GM12878 (cell line): ENCODE measurements at regions not wholly inside any gene's neighbourhood (a gene's known extent, or its start where the extent isn't known, plus 50 kb on each side); places are given as distances from the start of the nearest gene placed in this dataset.

Experiments
- ATAC-seq: fragments of 200-7000 bp; cut with Tn5 transposase; 3 replicates; pipeline ENCODE4 v1.9.1; 2020; ENCODE audit warnings: mild to moderate bottlenecking, moderate library complexity
- BruUV-seq: library from RNA; stranded (reverse); fragments of 400-500 nt; replicated peaks from 2 replicates; lab custom pipeline; 2021; lab: Mats Ljungman, UMichigan
- CTCF ChIA-PET: fragments of 300-600 bp; sonication (Branson Sonifier 250); formaldehyde crosslinking; extraction: SDS; loops from one replicate; lab custom pipeline; 2021; ENCODE audit warnings: inconsistent platforms; lab: Yijun Ruan, JAX
- POLR2A ChIA-PET: fragments of 350-600 bp; formaldehyde crosslinking; extraction: SDS; loops from one replicate; lab custom pipeline; 2021; ENCODE audit warnings: inconsistent platforms; lab: Charles Lee
- RAD21 ChIA-PET: fragments of 300-600 bp; sonication (Branson Sonifier 250); formaldehyde crosslinking; loops from one replicate; lab custom pipeline; 2023; ENCODE audit warnings: antibody characterized with exemption; ENCODE audit not compliant: unreplicated experiment; lab: Charles Lee
- SMC1A ChIA-PET: fragments of 300-600 bp; sonication (Branson Sonifier 250); formaldehyde crosslinking; loops from one replicate; lab custom pipeline; 2023; ENCODE audit not compliant: unreplicated experiment, uncharacterized antibody; lab: Charles Lee
- DNase-seq: peaks from one replicate; pipeline ENCODE4 v3.0.0-alpha.2; 2011; ENCODE audit warnings: low read depth, low spot score
- FAIRE-seq: peaks from 3 replicates; lab custom pipeline; 2011; peaks lifted over from hg19 to GRCh38; lab: Jason Lieb, UNC
- H2AFZ ChIP-seq: 2 replicates; pipeline ENCODE4 v1.6.0; 2011; ENCODE audit warnings: low read depth, low read length, control low read depth; ENCODE audit not compliant: control insufficient read depth
- H3K27ac ChIP-seq: 2 replicates; pipeline ENCODE4 v1.5.1; 2011; ENCODE audit warnings: control low read depth; ENCODE audit not compliant: control insufficient read depth, insufficient read depth
- H3K27me3 ChIP-seq, 2 experiments: replicated peaks in 1 of 2; 2 replicates each; pipeline versions ENCODE4 v1.6.0 to v1.6.1; 2011; ENCODE audit warnings: low read length in 1 of 2; ENCODE audit not compliant: control insufficient read depth in 2 of 2, insufficient read depth in 2 of 2
- H3K36me3 ChIP-seq, 2 experiments: 2 replicates each; pipeline ENCODE4 v1.5.1; 2011; ENCODE audit warnings: low read length in 1 of 2; ENCODE audit not compliant: control insufficient read depth in 2 of 2, insufficient read depth in 2 of 2
- H3K4me1 ChIP-seq: 2 replicates; pipeline ENCODE4 v1.6.1; 2011; ENCODE audit warnings: mild to moderate bottlenecking, low read length, moderate library complexity, mixed read lengths; ENCODE audit not compliant: control insufficient read depth, insufficient read depth
- H3K4me2 ChIP-seq: 2 replicates; pipeline ENCODE4 v1.6.0; 2011; ENCODE audit warnings: control low read depth; ENCODE audit not compliant: control insufficient read depth, insufficient read depth
- H3K4me3 ChIP-seq: fragments of 200-600 bp; sonication (generic); 2 replicates; pipeline ENCODE4 v1.5.1; 2016
- H3K79me2 ChIP-seq: 2 replicates; pipeline ENCODE4 v1.6.0; 2011; ENCODE audit warnings: low read length; ENCODE audit not compliant: control insufficient read depth, insufficient read depth
- H3K9ac ChIP-seq: 2 replicates; pipeline ENCODE4 v1.8.0; 2011; ENCODE audit warnings: low read length, control low read depth, mixed read lengths; ENCODE audit not compliant: control insufficient read depth, insufficient read depth
- H3K9me3 ChIP-seq: replicated peaks from 3 replicates; pipeline ENCODE4 v1.5.1; 2011; ENCODE audit warnings: mild to moderate bottlenecking, low read length; ENCODE audit not compliant: control insufficient read depth, insufficient read depth
- H4K20me1 ChIP-seq: 2 replicates; pipeline ENCODE4 v1.6.0; 2011; ENCODE audit not compliant: control insufficient read depth, insufficient read depth
- ATF2 ChIP-seq: IDR thresholded peaks from 2 replicates; pipeline ENCODE4 v1.6.1; 2012; ENCODE audit warnings: low read length, inconsistent platforms
- CEBPB ChIP-seq, 2 experiments: fragments of 150-350 bp in 1 of 2; IDR thresholded peaks; 2 replicates each; pipeline ENCODE4 v1.6.1; 2012 to 2014; ENCODE audit warnings: low read depth in 2 of 2, low read length in 2 of 2, borderline replicate concordance in 1 of 2, inconsistent platforms in 1 of 2
- CREM ChIP-seq: IDR thresholded peaks from 2 replicates; pipeline ENCODE4 v1.6.1; 2014; ENCODE audit warnings: antibody characterized with exemption, low read depth
- DPF2 ChIP-seq: fragments of 450-650 bp; IDR thresholded peaks from 2 replicates; pipeline ENCODE4 v1.6.1; 2017; ENCODE audit warnings: mild to moderate bottlenecking
- EGR1 ChIP-seq, 2 experiments: IDR thresholded peaks; 1 replicate in 1 of 2; 2 replicates in 1 of 2; pipeline ENCODE4 v1.6.1; 2011 to 2012; ENCODE audit warnings: low read depth in 2 of 2, low read length in 2 of 2, borderline replicate concordance in 1 of 2, mild to moderate bottlenecking in 1 of 2, moderate library complexity in 1 of 2
- FOXM1 ChIP-seq: IDR thresholded peaks from 2 replicates; pipeline ENCODE4 v1.6.1; 2012; ENCODE audit warnings: low read depth, mild to moderate bottlenecking, inconsistent platforms, low read length, moderate library complexity
- IRF3 ChIP-seq: fragments of 450-650 bp; IDR thresholded peaks from 2 replicates; pipeline ENCODE4 v1.6.1; 2014; ENCODE audit warnings: mild to moderate bottlenecking
- KDM1A ChIP-seq: fragments of 200-600 bp; sonication (generic); IDR thresholded peaks from 2 replicates; pipeline ENCODE4 v1.6.1; 2016; ENCODE audit warnings: borderline replicate concordance
- MTA3 ChIP-seq: IDR thresholded peaks from 2 replicates; pipeline ENCODE4 v1.6.1; 2012; ENCODE audit warnings: low read length, inconsistent platforms, borderline replicate concordance
- NR2C2 ChIP-seq: IDR thresholded peaks from 2 replicates; pipeline ENCODE4 v1.6.1; 2011; ENCODE audit warnings: borderline replicate concordance, low read depth; ENCODE audit not compliant: control insufficient read depth, insufficient read length
- RAD21 ChIP-seq: IDR thresholded peaks from 2 replicates; pipeline ENCODE4 v1.6.1; 2011; ENCODE audit warnings: mild to moderate bottlenecking, low read depth, low read length, moderate library complexity; ENCODE audit not compliant: insufficient read depth
- SIN3A ChIP-seq: IDR thresholded peaks from 2 replicates; pipeline ENCODE4 v1.6.1; 2012; ENCODE audit warnings: low read depth, low read length, improper control_type of control experiment
- SMARCA5 ChIP-seq: fragments of 450-650 bp; IDR thresholded peaks from 2 replicates; pipeline ENCODE4 v1.6.1; 2017; ENCODE audit warnings: mild to moderate bottlenecking
- USF1 ChIP-seq: IDR thresholded peaks from 2 replicates; pipeline ENCODE4 v1.6.1; 2011; ENCODE audit warnings: borderline replicate concordance, low read depth, mild to moderate bottlenecking, moderate library complexity, mixed read lengths, low read length; ENCODE audit not compliant: insufficient read depth; ENCODE audit errors: extremely low read length
- ZSCAN29 ChIP-seq: fragments of 450-650 bp; IDR thresholded peaks from 2 replicates; pipeline ENCODE4 v1.6.1; 2017; ENCODE audit warnings: mild to moderate bottlenecking, moderate library complexity
- WGBS: methylation state at CpG from one replicate; pipeline ENCODE4 v1.1.6; 2016; ENCODE audit warnings: low lambda C conversion rate; ENCODE audit not compliant: insufficient replicate concordance, insufficient coverage; ENCODE audit errors: missing lambda C conversion rate; 5-methylcytosine and 5-hydroxymethylcytosine counted together
- in situ Hi-C: fragments of 300-500 bp; cut with MboI; formaldehyde crosslinking; loops from 9 replicates; pipeline ENCODE4 v1.14.3; 2018; ENCODE audit warnings: mixed read lengths
- intact Hi-C: fragments of 100-400 bp; cut with micrococcal nuclease; formaldehyde crosslinking; loops from one replicate; pipeline ENCODE4 v1.14.2; 2022; ENCODE audit not compliant: unreplicated experiment

- TF ChIP-seq ATF2 (no peak), KDM1A (no peak), SIN3A (no peak), FOXM1 (no peak)
Observed at GRCh38 chr10:33617381-33618080, 283.1 kb upstream of the NRP1 start (continued).

GRCh38 chr10:33616956-33617355 lies 282.5 kb upstream of the NRP1 start:
- intact Hi-C loops = no loop called here
- FAIRE-seq = no peak
- 0% methylated on average over 1 of the region's 1 CpG for WGBS

More at GRCh38 chr10:33616956-33617355, 282.5 kb upstream of the NRP1 start:
- no peak overlapping the region for H3K27ac ChIP-seq
- no peaks in the 10 kb centered on the region for H3K4me1 ChIP-seq
- TF ChIP-seq SMARCA5 (no peak), NR2C2 (no peak), CEBPB (IDR thresholded peaks at IDR 0.05; ENCODE audit: borderline replicate concordance in 1 of 2, low read depth in 2 of 2, low read length in 2 of 2) (no peak), MTA3 (no peak), USF1 (no peak), RAD21 (no peak), EGR1 (IDR thresholded peaks at IDR 0.05; ENCODE audit: borderline replicate concordance in 1 of 2, low read depth in 2 of 2, low read length in 2 of 2) (no peak), CREM (no peak), DPF2 (no peak), ZSCAN29 (no peak), IRF3 (no peak)
- TF ChIP-seq, all 136 proteins: peak for 0
- Histone ChIP-seq H2AFZ (no peak overlapping the region), H3K36me3 (no peaks in the 10 kb centered on the region), H3K27me3 (no peaks in the 10 kb centered on the region), H4K20me1 (no peaks in the 10 kb centered on the region), H3K9me3 (no peaks in the 10 kb centered on the region; the same call in 2 of the 3 replicates), H3K9ac (no peak overlapping the region), H3K79me2 (no peaks in the 10 kb centered on the region), H3K4me3 (no peak overlapping the region), H3K4me2 (no peak overlapping the region)
- ChIA-PET POLR2A (interaction anchor here (0.6 kb wide), 2 partner anchors 39 to 45 kb away, joined by 3 to 5 read pairs; no protein-coding TSS in a partner anchor), CTCF (no interaction called here), RAD21 (interaction anchor here (0.6 kb wide), 1 partner anchor 275 kb away, joined by 5 read pairs; no protein-coding TSS in a partner anchor), SMC1A (interaction anchor here (1.3 to 1.4 kb wide), 4 partner anchors 15 to 215 kb away, joined by 3 read pairs; no protein-coding TSS in a partner anchor)
- no TSS peak for BruUV-seq
- ATAC-seq (no peak), DNase-seq (no peak)
- in situ Hi-C loops = no loop called here
